Glutamatergic neuron (in vitro differentiated cells): ENCODE measurements at regions not wholly inside any gene's neighbourhood (a gene's known extent, or its start where the extent isn't known, plus 50 kb on each side); places are given as distances from the start of the nearest gene placed in this dataset.

Experiments used
- DNase-seq: peaks from one replicate; pipeline ENCODE4 v3.0.0; 2022
- H3K27ac Mint-ChIP-seq: one replicate; pipeline ENCODE4 v1.8.0; 2020; ENCODE audit warnings: mild to moderate bottlenecking, mixed read lengths, inconsistent platforms; ENCODE audit not compliant: unreplicated experiment
- H3K27me3 Mint-ChIP-seq: one replicate; pipeline ENCODE4 v1.8.0; 2020; ENCODE audit warnings: mild to moderate bottlenecking, moderate library complexity, mixed read lengths, inconsistent platforms; ENCODE audit not compliant: unreplicated experiment
- H3K36me3 Mint-ChIP-seq: one replicate; pipeline ENCODE4 v1.8.0; 2020; ENCODE audit warnings: mild to moderate bottlenecking, mixed read lengths, inconsistent platforms; ENCODE audit not compliant: unreplicated experiment
- H3K4me1 Mint-ChIP-seq: one replicate; pipeline ENCODE4 v1.8.0; 2020; ENCODE audit warnings: mild to moderate bottlenecking, low read depth, mixed read lengths, inconsistent platforms; ENCODE audit not compliant: unreplicated experiment
- H3K4me3 Mint-ChIP-seq: one replicate; pipeline ENCODE4 v1.8.0; 2020; ENCODE audit warnings: mild to moderate bottlenecking, mixed read lengths, inconsistent platforms; ENCODE audit not compliant: unreplicated experiment
- H3K9me3 Mint-ChIP-seq: one replicate; pipeline ENCODE4 v1.8.0; 2020; ENCODE audit warnings: mild to moderate bottlenecking, moderate library complexity, mixed read lengths, inconsistent platforms; ENCODE audit not compliant: unreplicated experiment
- TF ChIP-seq, protein P1 (sequence below): fragments of 200-600 bp; sonication (generic); IDR thresholded peaks from one replicate; pipeline ENCODE4 v1.5.0; 2021; ENCODE audit not compliant: partially characterized antibody, unreplicated experiment

DNA sequence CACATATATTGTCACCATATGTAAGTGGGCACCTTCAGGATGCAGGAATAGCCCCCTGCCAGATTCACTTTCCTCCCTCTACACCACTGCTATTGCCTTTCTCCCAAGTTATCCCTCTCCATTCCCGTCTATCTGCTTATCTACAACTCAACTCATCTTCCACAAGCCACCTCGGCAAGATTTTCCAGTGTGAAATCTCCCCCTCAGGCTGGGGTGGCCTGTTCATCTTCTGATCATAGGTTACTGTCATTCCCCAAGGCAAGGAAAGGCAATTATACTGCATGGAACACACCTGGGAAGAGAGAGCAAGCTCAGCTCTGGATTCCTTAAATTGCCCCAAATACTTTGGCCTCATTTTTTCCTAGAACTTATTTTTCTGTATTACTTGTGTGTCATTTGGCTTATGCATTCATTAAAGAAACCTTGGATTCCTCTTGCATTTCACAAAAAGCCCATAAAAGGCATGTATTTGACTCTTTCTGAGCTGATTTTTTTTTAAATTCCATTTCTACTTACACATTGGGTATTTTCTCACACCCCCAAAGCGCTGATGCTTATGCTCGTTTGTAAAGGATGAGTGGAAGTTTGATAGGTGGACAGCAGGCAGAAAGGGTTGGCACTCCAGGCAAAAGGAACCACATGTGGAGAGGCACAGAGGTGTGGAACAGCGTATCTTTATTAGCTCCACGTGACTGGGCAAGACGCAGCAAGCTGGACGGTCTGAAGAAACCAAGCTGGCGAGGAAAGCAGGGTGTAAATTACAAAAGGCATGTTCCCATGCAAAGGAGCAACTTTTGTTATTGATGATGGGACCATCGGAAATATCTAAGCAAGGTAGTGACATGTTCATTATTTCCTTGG lies 169.7 kb upstream of the RAB4A start:
- Mint-ChIP-seq H3K36me3 (no peaks in the 10 kb centered on the region), H3K4me1 (no peaks in the 10 kb centered on the region), H3K27ac (no peak overlapping the region), H3K4me3 (no peak overlapping the region), H3K27me3 (no peaks in the 10 kb centered on the region), H3K9me3 (no peaks in the 10 kb centered on the region)
- TF ChIP-seq, protein P1, sequence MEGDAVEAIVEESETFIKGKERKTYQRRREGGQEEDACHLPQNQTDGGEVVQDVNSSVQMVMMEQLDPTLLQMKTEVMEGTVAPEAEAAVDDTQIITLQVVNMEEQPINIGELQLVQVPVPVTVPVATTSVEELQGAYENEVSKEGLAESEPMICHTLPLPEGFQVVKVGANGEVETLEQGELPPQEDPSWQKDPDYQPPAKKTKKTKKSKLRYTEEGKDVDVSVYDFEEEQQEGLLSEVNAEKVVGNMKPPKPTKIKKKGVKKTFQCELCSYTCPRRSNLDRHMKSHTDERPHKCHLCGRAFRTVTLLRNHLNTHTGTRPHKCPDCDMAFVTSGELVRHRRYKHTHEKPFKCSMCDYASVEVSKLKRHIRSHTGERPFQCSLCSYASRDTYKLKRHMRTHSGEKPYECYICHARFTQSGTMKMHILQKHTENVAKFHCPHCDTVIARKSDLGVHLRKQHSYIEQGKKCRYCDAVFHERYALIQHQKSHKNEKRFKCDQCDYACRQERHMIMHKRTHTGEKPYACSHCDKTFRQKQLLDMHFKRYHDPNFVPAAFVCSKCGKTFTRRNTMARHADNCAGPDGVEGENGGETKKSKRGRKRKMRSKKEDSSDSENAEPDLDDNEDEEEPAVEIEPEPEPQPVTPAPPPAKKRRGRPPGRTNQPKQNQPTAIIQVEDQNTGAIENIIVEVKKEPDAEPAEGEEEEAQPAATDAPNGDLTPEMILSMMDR: no peak
- DNase-seq: no peak

DNA sequence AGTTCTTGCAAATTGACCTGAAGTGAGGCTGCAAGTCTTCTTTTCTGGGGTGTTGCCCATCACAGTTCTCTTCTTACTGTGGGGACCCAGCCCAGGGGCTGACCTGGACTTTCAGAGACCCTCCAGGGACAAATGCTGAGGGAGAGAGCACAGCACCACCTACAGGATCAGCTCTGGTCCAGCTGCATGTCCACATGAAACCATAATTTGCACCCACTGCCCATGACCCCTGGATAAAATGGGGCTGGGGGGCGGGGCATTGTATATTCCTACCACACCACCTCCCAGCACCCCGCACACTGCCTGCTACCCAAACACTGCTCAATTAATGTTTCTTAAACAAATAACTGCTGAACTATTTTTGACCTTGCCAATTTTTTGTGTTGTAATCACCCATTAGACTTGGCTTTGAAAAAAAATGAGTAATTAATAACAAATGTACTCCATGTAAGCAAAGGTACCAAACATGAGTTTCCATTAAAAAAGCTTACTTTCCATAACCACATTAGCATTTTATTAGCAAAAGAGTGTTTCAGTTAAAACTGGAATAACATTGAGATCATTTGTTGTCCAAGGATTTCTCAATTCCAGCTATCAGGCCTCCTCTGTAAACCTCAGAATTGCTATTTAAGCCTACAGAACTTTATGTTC lies 168.0 kb upstream of the RAB4A start:
- DNase-seq: no peak
- no peak overlapping the region for H3K4me3 Mint-ChIP-seq
- H3K36me3 Mint-ChIP-seq: no peaks in the 10 kb centered on the region
- no peaks in the 10 kb centered on the region for H3K9me3 Mint-ChIP-seq
- H3K4me1 Mint-ChIP-seq: no peaks in the 10 kb centered on the region
- no peaks in the 10 kb centered on the region for H3K27me3 Mint-ChIP-seq
- TF ChIP-seq, protein P1: no peak
- H3K27ac Mint-ChIP-seq: no peak overlapping the region

DNA sequence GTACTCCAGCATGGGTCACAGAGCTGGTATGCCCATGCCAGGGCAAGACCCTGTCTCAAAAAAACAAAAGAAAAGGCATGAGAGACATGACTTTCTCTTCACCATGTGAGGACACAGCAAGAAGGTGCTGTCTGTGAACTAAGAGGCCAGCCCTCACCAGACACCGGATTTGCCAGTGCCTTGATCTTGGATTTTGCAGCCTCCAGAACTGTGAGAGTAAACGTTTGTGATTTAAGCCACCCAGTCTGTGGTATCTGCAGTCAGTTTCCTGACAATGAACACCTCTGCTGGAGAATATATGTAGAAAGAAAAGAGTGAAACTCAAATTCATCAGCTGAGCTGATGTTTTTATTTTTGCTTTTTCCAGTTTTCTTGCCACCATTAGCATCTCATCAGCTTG lies 166.3 kb upstream of the RAB4A start:
- TF ChIP-seq, protein P1: no peak
- Mint-ChIP-seq H3K27ac (no peak overlapping the region), H3K27me3 (no peaks in the 10 kb centered on the region), H3K9me3 (no peaks in the 10 kb centered on the region), H3K4me1 (peaks cover 3% of the 10 kb centered on the region), H3K36me3 (no peaks in the 10 kb centered on the region), H3K4me3 (no peak overlapping the region)
- DNase-seq: no peak

DNA sequence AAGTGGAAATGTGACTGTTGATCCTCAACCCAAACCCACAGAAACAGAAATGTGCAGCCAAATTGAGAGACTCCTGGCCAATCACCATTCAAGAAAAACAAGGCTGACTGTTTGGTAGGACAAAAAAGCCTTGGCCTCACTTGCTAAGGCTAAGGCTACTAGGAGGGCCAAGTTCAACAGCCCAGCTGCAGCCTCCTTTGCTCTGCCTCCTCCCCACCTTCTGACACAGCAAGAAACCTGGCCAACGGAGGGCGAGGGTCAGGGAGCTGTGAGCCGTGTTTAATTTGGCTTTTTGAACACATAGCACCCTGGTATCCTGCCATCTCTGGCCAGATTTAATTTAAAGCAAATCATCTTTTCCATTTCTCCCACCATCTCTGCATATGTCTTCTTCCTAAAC lies 165.8 kb upstream of the RAB4A start:
- Mint-ChIP-seq H3K27ac (no peak overlapping the region), H3K4me3 (no peak overlapping the region)

More for the DNA sequence above, 165.8 kb upstream of the RAB4A start:
- H3K9me3 Mint-ChIP-seq: no peaks in the 10 kb centered on the region
- no peak for DNase-seq
- no peaks in the 10 kb centered on the region for H3K36me3 Mint-ChIP-seq
- peaks cover 7% of the 10 kb centered on the region for H3K4me1 Mint-ChIP-seq
- TF ChIP-seq, protein P1: no peak
- no peaks in the 10 kb centered on the region for H3K27me3 Mint-ChIP-seq
